ENCODE measurements at regions not wholly inside any gene's neighbourhood (a gene's known extent, or its start where the extent isn't known, plus 50 kb on each side); places are given as distances from the start of the nearest gene placed in this dataset.
A peak's percentile ranks its signal among the peaks of the same experiment; 100 is the strongest.

- no peak for DNase-seq (ENCODE audit: extremely low read depth in 1 of 2, low read depth in 1 of 2)
Measured at GRCh38 chr14:104383996-104384775, 195.4 kb upstream of the C14orf180 start.

DNA sequence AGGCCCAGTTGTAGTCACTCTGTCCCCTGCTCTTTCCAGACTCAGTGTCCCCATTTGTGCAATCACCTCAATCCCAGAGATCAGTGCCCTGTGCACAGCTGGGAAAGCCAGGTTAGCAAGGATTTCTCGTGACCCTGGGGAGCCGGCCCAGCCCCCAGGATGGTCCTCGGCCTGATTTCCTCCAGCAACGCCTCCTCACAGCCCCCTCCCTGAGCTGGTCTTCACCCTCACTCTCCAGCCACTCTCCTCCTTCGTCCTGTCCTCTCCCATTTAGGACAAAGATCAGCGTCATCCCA, 194.8 kb upstream of the C14orf180 start:
- DNase-seq (ENCODE audit: extremely low read depth in 1 of 2, low read depth in 1 of 2): no peak

DNA sequence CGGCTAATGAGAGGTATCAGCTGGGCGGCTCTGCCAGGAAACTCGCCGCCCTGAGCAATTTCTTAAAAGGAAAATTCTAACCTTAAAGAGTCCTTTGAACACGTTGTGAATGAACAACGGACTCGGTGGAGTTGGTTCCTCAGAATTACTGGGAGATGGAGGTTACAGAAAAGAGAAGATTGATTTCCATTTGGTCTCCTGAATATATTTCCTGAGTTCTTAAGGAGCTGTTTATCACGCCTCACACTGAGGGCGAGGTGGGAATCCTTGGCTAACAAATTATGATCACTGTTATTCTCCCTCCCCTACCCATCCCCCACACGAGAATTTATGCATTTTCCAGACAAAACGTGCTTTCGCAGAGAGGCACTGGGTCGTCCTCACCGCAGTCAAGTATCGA, 194.5 kb upstream of the C14orf180 start:
- DNase-seq (ENCODE audit: extremely low read depth in 1 of 2, low read depth in 1 of 2): no peak

DNA sequence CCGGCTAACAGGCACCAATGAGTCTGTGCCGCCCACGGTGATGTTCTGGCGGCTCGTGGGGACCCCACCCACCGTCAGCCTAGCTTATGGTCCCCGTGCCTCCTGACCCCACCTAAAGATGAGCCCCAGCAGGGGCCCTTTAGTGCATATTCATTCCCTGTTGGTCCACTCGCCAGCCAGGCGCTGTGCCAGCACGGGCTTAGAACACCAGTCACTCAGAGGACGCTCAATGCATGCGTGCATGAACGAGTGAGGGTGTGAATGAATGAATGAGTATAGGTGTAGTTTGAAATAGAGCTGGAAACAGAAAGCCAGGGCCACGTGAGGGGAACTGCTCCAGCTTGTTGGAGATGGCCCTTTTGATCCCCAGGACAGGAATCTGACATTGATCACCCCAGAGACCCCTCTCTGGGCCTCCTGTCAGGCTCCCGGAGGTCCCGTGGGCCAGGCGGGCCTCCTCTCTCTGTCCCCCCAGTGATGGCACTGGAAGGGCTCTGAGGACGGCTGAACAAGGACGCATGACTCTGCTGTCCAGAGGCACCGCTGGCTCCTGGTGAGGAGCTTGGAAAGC, 193.9 kb upstream of the C14orf180 start:
- no peak for DNase-seq (ENCODE audit: extremely low read depth in 1 of 2, low read depth in 1 of 2)

DNA sequence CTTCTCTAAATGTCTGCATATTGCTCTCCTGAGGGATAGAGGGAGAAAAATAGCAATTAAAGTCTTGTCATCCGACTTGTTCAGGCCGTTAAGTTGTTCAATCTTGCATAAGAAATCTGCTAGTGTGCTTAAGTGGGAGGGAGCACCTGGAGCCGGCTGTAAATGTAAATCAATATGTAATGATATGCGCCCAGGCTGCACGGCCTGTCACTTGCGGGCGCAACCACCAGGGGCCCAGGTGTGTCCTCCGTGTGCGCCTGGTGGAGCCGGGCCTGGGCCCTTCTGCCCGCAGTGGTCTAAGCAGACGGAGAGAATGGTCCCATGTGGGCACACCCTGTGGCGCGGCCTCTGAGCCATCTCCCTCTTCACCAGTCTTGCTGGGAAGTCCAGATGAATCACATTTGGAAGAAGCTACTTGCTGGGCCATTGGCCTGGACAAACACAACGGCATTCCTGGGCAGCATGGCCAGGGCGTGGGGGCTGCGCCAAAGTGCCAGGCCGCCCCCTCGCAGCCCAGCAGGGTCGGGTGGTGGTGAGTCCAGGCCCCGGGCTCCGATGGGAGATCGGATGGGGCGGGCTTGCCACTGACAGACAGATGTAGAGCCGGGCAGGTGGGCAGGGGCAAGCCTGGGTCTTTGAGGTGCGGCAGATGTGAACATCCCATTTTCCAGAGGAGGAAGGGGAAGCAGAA, 193.3 kb upstream of the C14orf180 start:
- DNase-seq (ENCODE audit: extremely low read depth in 1 of 2, low read depth in 1 of 2): no peak

DNA sequence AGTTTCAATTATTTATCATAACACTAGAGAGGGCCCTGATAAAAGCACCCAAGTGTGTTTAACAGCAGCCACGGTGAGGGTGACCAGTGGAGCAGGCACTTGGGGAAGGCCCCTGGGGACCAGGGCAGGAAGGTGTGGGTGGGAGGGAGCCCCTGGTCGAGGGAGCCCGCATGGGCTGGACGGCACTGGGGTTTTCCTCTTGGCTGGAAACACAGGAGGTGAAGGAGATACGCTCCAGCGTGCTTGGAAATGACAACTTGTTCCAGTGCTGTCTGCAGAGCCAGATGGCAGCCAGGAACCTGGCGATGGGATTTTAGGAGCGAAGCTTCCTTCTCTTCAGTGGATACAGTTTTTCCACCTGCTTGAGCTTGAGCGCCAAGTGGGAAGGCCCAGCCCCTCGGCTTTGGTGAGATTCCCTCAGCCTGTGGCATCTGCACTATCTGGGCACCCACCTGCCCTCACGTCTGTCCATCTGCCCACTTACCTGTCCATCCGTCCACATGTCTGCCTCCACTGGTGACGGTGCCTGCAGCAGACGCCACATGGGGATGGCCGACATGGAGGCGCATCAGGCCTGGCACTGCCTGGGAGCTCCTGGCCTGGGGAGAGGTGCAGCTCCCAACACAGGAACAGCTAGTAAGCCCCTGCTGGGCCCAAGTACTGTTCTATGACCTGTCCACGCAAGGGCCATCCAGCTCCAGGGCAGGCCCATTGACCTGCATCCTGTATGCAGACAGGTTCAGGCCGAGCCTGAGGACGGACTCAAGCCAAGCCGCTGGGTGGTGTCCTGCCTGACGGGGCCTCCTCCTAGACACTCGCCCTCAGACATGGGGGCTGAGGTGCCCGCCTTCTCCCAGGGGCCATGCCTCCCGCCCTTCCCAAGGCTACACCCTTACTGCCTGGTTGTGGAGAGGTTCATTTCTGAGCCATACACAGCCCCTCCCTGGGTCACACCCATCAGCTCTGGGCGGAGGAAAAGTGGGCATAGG, 192.2 kb upstream of the C14orf180 start:
- no peak for DNase-seq (ENCODE audit: extremely low read depth in 1 of 2, low read depth in 1 of 2)

DNA sequence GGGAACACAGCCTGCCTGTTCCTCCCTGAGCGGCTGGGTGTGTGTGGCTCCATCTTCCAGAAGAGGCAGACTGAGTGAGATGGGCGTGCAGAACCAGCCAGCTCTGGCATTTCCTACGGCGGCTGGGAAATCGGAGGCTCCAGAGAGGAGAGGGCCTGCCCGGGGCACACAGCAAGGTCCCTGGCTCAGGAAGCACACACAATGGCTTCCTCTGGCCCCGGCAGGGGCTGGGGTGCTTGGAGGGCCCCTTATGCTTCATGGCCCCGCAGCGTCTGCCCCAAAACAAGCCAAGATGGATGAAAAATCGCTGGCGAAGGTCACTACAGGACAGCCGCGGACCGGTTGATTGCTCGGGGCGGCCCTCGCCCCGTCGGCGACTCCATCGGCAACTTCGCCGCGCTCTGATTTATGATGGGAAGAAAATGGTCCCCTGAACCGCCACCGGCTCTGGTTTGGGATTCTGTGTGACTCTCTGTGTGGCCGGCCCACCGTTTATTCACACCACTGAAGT, 191.5 kb upstream of the C14orf180 start:
- no peak for DNase-seq (ENCODE audit: extremely low read depth in 1 of 2, low read depth in 1 of 2)

DNA sequence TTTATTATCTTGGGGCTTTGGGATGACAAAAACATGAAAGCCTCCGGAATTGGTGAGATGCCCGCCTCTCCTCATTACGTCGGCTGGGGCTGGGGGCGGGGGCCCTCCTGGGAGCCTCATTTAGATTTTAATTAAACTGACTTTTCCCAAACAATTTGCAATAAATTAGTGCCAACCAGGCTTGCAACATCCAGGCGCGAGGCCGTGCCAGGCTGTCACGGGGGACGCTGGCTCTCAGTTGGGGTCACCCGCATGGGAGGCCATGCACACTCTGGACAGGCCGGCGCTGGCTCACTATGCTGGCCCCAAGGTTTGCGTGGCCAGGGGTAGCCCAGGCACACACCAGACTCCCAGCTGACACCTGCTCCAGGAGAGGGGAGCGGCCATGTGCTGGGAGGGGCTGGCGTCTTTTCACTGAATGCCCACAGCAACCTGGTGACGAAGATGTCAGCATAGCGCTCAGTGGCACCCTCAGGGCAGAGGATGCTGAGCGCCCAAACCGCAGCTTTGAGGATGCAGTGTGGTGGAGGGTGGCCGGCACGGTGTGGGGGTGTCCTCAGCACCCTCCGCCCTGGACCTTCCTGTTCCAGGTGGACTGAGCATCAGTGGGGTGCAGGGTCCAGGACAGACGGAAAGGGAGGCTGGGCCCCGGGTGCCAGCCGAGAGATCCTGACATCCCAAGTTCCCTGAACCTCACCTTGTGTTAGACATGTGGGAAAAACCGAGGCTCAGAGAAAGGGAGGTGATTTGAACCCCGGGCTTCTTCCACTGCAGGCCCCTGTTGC, 190.8 kb upstream of the C14orf180 start:
- DNase-seq (ENCODE audit: extremely low read depth in 1 of 2, low read depth in 1 of 2): no peak

GRCh38 chr14:104389326-104390220, 190.0 kb upstream of the C14orf180 start:
- DNase-seq (ENCODE audit: extremely low read depth in 1 of 2, low read depth in 1 of 2): no peak

DNA sequence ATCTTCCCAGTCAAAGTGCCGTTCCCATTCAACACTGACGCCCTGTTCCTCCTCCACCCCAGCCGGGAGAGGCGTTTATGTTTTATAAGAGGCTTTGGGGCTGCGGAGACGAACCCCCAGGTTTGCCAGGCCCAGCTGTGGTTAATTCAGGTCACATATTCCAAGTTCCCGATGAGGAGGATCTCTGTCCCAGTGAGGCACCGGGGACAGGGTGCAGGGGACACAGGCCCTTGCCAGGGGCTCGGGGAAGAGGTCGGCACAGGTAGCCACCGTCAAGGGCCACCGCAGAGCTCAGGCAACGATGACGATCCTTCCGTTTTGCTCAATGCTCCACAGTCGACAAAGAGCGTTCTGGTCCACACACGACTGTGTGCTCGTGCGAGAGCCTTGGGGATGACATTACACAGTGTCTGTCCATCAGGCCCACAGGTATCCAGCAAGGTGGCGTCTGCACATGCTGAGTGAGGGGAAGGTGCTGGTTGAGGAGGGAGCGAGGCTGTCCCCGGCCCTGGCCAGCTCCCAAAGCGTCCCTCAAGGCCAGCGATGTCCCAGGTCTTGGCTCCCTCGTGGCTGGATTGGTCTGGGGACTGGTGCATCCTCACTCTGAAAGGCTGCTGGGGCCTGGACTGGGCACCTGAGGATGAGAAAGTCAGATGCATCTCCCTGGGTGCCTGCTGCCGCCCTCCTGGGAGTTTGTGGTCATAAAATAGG, 189.2 kb upstream of the C14orf180 start:
- no peak for DNase-seq (ENCODE audit: extremely low read depth in 1 of 2, low read depth in 1 of 2)

- no peak for DNase-seq (ENCODE audit: extremely low read depth in 1 of 2, low read depth in 1 of 2)
Measured at GRCh38 chr14:104390941-104391901, 188.3 kb upstream of the C14orf180 start.

DNA sequence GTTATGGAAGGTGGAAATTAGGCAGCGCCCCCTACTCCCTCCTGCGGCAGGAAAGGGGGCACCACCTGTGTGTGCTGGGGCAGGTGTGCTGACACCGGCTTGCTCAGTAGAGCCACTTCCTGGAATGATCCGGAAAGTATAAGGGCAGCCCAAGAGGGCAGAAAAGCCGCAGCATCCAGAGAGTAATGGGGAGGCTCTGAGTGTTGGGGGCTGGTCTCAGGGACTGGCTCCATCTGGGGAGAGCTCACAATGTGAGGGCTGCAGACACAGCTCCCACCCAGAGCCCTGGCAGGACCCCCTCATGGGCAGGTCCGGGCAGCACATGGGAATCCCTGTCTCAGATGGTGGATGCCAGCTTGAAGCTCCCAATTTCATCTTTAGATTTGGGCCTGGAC, 187.6 kb upstream of the C14orf180 start:
- DNase-seq (ENCODE audit: extremely low read depth in 1 of 2, low read depth in 1 of 2): no peak

GRCh38 chr14:104392396-104393198, 187.0 kb upstream of the C14orf180 start:
- DNase-seq (ENCODE audit: extremely low read depth in 1 of 2, low read depth in 1 of 2): no peak

DNA sequence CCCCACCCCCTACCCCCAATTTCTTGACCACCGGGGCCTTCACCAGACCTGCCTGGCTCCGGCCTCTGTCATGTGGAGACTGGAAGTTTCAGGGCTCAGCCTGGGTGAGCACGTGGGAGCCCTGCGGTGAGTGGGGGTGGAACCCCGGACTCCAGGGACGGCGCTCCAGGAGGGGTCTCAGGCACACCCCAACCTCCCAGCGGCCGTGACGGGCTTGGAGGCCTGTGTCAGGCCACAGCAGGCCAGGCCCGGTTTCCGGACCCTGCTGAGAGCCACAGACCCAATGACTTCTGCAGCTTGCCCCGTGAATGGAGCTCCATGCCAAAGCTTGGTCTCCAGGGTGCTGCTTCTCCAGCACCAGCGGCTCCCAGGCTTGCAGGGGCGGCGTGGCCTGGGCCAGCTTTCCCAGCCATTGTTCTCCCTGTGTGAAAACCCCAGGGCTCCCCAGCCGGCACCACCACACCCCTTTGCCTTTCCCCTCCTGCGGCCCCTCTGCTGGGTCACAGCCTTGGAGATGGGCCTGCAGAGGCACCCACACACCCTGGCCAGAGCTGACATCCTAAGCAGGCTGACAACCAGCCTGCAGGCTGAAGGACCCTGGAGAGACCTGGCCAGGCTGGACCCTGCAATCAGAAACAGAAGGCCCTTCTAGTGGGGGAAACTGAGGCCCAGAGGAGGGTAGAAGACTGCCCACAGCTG, 186.2 kb upstream of the C14orf180 start:
- no peak for DNase-seq (ENCODE audit: extremely low read depth in 1 of 2, low read depth in 1 of 2)

DNA sequence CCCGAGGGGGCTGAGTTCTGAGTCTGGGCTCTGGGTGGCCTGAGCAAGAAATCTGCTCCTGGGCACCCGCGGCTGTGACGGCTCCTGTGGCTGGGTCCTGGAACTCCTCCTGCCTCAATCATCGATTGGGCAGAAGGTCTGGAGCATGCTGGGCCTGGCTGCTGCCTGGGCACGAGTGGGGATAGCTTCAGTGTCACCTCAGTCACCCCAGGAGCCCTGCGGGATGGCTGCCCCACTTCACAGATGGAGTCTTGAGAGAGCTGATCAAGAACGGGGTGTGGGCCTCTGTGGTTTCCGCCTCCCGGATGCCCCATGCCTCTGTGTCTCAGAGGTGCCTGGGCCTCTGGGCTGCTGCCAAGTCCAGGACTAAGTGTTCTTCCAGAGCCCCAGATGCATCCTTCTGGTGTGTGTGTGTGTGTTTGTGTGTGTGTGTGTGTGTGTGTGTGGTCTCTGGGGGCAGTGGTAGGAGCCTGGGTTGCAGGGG, 185.6 kb upstream of the C14orf180 start:
- peak in 1 of 2 donors; percentile 38 for DNase-seq (ENCODE audit: extremely low read depth in 1 of 2, low read depth in 1 of 2)

DNA sequence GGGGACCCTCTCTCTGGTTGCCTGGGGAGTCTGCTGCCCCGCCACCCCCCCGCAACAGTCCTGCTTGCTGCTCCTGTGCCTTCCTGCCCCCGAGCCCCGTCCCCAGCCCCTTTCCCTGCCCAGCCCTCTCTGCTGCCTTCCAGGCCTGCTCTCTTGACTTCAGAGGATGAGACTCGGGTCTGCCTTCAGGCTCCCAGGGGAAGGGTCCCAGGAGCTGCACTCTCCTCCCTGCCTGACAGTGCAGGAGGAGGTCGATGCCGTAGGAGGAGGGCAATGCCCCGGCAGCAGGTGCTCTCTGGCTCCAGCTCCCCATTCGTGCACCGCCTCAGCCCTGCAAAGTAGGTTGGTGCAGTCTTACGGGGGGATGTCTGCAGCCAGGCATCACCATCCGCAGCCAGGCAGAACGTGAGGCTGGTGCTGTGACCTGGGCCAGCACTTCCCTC, 185.1 kb upstream of the C14orf180 start:
- no peak for DNase-seq (ENCODE audit: extremely low read depth in 1 of 2, low read depth in 1 of 2)
